GM19372 (cell line): ENCODE measurements at regions not wholly inside any gene's neighbourhood (a gene's known extent, or its start where the extent isn't known, plus 50 kb on each side); places are given as distances from the start of the nearest gene placed in this dataset.

Experiments used
- ATAC-seq: cut with Tn5 transposase; IDR thresholded peaks from one replicate; pipeline ENCODE4 v1.9.1; 2021; ENCODE audit warnings: mild to moderate bottlenecking, low read depth, moderate library complexity; ENCODE audit not compliant: unreplicated experiment

DNA sequence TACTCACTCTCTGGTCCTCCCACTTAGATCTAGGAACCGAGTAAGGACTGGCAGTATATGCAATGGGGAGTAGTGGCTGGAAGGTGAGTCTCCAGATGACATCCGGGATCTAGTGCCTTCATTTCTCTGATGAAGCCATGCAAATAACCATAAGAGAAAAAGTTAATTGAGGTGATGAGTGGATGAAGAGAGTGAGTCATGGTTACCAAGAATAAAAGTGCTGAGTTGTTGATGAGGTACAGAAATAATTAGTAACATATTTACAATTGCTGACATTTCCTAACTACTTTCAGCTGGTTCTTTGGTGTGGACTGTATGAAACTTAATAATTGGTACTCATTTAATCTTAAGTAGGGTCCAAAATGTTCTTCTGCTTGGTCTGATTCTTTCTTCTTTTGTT is 146.7 kb upstream of the PITX2 start:
- ATAC-seq = no peak

DNA sequence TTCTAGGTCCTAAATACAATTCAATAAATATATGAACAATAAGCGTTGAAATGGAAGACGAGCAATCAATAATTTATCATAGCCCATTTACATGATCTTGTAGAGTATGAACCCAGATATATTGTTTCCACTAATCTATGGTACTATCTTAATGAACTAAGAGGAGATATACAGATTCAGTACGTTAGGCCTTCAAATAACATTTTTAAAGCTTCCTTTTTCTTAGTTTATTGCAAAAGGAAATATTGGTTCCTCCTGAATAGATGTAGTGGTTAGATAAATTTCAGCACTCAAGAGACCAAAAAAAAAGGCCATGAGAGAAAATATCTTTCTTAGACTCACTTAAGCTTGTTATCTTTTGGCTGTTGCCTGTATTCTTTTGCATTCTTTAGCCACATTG is 147.5 kb upstream of the PITX2 start:
- no peak for ATAC-seq

DNA sequence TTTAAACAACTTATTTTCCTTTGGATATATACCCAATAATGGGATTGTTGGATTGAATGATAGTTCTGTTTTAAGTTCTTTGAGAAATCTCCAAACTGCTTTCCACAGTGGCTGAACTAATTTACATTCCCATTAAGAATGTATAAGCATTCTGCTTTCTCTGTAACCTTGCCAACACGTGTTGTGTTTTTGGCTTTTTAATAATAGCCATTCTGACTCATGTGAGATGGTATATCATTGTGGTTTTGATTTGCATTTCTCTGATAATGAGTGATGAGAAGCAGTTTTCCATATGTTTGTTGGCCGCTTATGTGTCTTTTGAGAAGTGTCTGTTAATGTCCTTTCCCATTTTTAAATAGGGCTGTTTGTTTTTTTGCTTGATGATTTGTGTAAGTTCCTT is 155.6 kb upstream of the PITX2 start:
- ATAC-seq = no peak

DNA sequence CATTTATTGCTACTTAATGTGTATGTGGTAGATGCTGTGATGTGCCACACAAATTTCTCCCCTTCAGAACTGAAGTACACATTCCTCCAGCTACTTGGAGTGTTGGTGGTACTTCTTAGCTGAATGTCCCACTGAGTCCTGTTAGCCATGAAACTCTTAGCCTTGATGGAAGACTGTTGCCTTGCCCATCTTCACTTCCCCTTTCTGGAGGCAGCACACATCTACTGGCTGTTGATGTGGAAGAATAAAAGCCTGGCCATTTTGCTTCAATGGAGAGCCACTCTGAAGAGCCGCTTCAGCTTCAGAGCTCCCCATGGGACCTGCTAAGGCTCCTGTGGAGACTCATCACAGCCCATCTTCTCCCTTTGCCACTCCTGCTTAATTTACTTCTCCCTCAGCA is 157.7 kb upstream of the PITX2 start:
- no peak for ATAC-seq

DNA sequence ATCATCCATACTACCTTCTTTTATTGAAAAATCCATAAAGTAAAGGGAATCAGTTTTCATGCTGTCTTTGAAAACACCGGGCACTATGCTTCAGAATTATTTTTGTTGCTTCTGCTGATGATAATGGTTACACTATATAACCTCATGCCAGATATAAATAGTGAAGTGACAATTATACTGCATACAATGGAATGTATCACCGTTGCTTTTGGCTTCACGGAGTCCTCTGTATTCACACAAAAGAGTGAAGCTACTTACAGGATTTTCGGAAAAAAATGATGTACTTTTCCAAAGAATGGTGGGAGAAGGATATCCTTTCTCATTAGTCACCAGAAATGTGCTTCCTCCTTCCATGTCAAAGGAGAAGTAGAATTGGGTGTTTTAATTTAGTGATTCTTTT is 159.1 kb upstream of the PITX2 start:
- no peak for ATAC-seq

DNA sequence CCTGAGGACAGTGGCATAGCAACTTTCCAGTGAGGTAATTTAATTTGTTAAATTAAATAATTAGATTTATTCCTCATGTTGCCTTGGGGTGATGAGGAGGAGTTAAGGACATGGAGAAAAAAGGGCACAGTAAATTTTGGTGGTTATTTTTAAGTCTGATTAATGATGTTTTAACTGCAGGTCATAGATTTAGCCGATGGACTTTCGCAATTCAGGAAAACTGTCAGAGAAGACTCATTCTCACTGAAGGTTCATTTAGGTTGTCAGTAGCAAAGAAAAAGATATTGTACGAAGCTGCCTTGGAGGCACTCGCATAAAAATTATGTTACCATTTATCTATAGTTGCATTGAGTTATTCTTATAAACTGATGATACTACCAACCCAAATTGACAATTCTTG is 164.2 kb upstream of the PITX2 start:
- no peak for ATAC-seq

DNA sequence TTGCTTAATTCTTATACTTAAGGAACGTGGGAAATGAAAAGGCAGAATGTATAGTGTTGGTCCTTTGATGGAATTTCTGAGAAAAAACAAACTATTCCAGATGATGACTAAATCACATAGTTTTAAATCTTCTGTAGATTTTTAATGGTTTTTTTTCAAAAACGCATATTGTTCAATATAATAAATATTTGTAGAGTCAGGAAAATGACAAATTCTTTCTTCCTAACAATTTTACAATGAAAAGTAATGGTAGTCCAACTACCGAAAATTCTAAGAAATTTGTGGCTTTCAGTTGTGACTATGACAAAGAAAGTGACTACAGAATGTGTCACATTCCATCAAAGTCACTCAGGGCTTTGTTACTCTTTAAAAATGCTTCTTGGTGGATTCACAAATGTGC is 164.8 kb upstream of the PITX2 start:
- no peak for ATAC-seq

DNA sequence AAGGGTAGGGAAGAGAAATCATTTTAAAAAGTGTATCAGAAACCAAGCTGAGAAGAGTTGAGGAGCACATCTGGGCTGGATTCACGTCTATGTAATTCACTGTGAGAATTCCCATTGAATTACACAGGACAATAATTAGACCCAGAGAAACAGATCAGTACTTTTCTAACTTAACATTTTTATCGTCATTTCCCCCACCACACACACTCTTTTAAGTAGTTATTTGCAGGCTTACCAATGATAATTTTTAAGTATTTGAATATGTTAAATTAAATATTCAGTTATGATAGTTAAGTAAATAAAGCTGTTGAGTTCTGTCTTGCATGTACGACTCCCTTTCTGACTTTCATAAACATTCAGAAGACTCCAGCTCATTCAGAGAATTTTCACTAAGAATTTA is 165.4 kb upstream of the PITX2 start:
- ATAC-seq = no peak

DNA sequence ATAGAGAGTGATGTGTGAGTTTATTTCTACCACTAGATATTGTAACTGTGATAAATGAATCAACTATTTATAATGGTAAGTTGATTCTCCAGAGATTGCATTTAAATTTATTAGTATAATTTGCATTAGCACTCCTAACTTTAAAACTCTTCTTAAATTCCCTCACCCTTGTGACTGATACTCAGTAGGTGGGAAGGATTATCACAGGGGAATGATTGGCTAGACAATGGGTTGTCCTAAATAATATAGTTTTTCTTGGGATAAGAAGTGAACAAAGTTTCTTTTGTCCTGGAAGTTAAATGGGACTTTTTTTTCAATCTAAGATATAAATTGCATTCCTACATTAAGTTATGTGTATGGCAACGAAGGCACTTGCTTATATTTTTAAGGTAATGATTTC is 169.2 kb upstream of the PITX2 start:
- no peak for ATAC-seq

DNA sequence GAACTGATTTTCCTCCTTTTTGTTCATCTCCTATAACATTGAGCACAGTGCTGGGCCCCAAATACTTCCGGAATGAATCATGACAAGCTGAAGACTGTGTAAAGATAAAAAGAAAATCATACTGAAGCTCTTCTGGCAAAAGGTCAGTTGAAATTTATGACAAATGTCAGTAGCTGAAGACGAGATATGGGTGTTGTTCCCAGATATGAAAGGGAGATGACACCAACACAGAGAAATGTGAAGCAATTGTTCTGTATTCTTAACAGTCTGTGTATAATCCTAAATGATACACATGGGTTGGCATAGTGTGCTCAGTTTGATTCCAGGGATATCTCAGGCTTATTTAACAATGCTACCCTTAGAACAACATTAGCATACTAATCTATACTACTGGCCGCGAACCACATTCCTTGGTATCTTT is 170.5 kb upstream of the PITX2 start:
- no peak for ATAC-seq

DNA sequence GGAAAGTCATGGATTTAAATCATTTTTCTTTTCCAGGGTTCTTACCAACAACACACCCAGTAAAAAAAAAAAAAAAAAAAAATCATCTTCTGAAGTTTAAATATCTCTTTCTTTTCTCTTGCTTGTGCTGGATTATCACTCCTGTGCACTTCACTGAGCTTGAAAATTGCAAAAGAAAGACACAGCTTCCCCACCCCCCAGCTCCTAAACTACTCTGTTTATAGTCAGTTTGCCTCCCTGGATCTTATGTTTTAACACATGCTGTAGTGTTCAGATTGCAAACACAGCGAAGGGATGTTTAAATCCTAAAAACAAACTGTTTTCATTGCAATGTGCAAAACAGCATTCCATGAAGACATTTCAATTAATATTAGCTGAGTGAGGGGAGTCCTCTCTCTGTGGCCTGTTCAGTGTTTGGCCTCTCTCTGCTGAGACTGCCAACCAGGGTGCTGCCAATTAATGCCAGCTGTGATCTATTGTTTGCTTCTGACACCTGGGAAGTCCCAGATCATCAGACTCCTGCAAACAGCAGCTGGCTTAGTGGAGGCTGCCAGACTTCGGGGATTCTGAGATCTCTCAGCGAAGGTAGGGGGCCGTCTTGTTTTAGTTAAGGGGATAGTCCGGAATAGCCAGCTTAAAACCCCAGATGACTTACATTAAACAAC is 171.1 kb upstream of the PITX2 start:
- ATAC-seq = no peak

DNA sequence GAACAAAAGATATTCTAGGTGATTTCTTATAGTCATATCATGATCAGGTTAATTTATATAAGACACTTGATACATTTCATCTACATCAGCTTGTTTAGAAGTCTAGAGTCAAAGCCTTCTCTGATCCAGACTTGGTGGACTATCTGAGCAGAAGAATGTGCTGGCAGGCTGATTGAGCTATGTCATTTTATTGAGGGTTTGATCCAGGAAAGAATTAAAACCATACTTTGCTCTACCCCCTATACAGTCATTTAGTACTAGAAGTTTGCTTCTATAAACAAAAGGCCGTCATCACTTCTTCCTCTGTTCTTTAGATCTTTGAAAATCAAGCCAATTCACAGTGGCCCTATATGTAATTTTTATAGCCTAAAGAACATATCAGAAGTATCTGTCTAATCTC is 173.1 kb upstream of the PITX2 start:
- ATAC-seq = no peak

DNA sequence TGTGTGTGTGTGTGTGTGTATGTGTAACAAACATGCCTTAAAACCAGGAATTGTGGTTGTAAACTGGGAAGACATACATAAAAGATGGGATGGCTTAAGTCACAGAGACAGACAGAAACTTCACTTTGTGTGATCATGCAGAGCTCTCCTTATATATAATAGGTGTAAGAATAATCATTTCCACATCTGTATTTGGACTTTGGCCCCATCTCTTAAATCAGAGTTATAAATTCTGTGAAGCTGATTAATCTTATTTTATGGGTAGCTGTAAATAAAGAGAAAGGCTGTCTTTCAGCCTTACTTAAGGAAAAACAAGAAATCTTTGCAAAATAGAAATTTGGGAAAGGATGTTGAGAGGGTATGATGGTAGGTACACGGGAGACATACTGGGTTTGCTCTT is 174.6 kb upstream of the PITX2 start:
- ATAC-seq = no peak

DNA sequence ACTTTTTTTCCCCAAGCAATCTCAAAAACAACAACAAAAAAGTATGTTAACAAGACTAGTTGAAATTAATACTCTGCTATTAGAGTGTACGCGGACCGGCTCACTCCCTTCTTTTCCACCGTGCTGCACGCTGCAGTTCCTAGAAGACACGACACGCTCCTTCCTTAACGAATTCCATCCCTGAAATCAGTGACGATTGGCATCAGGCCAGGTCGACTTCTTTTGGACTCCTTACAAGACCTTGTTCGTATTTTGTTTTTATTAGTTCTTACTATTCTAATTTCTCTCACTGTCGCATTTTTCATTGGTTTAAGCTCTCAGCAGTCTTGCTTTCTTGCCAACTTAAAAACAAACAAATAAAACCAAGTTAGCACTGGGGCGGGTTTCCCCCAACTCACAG is 175.8 kb upstream of the PITX2 start:
- no peak for ATAC-seq

DNA sequence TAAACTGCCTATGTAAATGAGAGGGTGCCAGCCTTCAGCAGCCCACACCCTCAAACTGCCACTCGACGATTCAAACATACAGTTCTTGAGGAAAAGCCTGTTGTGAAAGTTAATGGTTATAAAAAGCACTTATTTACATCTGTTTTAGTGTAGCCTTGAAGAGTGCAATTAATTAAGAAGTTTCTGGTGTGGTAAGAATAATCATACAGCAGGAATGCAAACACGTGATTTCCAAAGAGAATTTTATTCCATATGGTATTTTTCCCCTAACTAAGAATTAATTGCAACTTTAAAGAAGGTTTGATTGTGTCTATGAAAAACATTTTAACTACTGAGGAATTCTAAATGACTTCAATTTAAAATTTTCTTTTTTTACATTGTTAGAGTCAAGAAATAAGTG is 176.3 kb upstream of the PITX2 start:
- ATAC-seq = no peak

DNA sequence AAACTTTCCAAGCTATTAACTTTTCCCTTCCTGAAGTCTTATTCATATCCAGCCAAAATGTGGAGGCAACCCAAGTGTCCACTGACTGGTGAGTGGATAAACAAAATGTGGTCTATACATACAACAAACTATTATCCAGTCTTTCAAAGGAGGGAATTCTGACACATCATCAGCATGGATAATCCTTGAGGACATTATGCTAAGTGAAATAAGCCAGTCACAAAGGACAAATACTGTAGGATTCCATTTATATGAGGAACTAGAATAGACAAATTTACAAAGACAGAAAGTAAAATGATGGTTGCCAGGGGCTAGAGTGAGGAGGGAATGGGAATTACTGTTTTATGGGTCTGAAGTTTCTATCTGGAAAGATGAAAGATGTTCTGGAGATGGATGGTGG is 178.7 kb upstream of the PITX2 start:
- no peak for ATAC-seq

DNA sequence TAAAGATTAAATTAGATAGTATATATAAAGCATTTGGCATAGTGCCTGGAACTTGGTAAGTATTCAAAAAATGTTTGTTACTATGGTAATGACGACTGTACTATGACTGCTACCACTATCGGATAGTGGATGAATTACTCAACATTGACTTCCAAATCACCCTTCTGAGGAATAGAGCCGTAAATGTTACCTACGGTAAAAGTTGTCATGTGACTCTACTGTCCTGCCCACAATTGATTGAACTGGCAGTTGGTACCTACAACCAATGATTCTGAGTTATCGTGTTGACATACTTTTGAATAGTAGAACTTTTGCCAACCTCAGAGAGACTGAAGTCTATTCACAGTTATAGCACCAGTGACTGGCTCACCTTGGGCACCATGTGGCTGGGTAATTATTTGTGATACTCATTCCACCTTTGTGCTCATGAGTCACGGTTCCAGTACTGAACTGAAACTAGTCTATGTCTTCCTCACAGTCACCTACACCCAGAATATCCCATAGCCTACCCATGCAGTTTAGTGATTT is 185.5 kb upstream of the PITX2 start:
- no peak for ATAC-seq

DNA sequence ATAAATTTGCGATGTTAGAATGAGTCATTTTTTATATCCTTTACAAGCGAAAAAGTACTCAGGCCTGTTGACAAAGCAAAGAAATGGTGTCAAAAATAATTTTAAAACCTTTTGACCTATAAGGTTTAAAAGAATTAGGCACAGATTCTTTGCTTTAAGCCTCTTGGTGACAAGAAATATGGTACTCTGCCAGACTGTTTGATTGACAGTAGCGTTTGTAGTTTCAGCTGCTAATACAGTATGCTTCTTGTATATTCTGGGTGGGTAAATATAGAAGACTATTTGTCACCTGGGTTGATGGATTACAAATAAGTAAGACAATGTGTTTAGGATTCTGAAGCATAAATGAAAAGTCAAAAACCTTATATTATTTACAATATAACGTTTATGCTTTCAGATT is 193.1 kb upstream of the PITX2 start:
- ATAC-seq = no peak

DNA sequence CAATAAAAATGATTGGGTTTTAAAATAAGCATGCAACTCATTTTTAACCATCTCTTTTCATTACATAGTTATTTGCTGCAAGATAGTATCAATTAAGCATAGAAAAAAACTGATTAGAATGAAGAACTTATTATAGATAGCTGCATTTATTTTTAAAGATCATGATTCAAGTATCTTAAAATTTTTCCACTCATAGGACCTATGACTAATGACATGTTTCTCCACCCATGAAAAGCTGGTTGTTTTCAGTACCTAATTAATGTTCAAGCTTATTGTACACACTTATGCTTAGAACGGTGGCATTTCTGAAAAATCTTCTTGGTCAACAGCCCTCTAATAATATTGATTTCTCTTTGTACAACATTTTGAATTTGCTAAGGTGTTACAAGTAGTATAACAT is 193.5 kb upstream of the PITX2 start:
- ATAC-seq = no peak

DNA sequence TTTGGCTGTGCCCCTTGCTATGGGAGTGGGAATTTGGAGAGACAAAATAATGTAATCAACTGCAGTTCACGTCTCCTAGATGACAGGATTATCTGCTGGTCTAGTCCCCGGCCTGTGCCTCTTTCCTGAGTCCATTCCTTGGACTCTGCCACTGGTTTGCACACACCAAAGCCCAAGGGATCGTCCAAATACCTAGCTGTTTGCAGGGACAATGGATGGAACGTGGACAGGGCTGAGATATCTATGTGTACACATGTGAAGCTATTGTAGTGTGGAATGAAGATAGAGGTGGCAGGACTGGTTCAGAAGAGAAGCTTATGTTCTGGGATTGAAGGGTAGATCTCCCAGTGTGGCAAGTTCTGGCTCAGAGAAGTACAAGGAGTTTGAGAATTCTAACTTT is 198.3 kb upstream of the PITX2 start:
- no peak for ATAC-seq

DNA sequence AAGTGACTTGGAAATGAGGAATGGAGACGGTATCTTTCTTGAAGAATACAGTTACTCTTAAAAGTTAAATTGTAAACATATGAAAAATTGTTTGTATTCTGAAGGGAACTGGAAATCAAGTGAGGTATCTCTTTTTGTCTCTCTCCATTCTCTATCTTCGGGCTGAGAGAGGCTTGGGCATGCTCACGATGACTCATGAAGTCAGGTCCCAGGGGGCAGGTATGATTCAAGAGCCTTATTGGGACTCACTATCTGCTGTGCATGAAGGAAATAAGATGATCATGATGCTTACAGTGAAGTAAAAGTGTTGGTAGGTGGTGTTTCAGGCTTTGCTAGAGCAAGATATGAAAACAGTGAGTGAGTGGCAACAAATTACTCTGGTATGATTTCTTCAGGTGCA is 200.4 kb upstream of the PITX2 start:
- no peak for ATAC-seq

DNA sequence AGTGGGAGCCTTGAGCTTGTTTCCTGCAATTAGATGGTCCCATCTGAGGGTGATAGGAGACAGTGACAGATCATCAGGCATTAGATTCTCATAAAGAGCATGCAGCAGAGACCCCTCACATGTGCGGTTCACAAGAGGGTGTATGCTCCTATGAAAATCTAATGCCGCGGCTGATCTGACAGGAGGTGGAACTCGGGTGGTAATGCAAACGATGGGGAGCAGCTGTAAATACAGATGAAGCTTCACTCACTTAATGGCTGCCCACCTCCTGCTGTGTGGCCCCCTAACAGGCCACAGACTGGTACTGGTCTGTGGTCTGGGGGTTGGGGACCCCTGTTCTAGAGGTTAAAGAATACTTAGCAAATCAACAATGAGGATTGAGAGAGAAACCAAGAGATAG is 201.5 kb upstream of the PITX2 start:
- no peak for ATAC-seq

DNA sequence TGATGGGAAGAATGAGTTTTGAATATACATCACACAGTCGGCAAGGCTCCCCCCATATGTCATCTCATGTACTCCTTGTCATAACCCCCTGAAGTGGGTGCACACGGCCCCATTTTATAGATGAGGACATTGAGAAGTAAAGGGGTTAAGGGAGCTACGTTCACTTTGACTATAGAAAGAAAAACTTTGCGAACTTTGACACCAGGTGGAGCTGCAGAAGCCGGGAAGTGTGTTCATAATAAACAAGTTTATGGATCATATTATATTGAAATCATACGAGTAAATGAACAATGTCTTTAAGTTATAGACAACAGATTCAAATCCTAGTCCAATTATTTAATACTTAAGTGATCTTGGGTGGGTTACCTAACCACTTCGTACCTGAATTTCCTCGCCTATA is 203.8 kb upstream of the PITX2 start:
- ATAC-seq = no peak
